ENCODE measurements at regions not wholly inside any gene's neighbourhood (a gene's known extent, or its start where the extent isn't known, plus 50 kb on each side); places are given as distances from the start of the nearest gene placed in this dataset.

DNA sequence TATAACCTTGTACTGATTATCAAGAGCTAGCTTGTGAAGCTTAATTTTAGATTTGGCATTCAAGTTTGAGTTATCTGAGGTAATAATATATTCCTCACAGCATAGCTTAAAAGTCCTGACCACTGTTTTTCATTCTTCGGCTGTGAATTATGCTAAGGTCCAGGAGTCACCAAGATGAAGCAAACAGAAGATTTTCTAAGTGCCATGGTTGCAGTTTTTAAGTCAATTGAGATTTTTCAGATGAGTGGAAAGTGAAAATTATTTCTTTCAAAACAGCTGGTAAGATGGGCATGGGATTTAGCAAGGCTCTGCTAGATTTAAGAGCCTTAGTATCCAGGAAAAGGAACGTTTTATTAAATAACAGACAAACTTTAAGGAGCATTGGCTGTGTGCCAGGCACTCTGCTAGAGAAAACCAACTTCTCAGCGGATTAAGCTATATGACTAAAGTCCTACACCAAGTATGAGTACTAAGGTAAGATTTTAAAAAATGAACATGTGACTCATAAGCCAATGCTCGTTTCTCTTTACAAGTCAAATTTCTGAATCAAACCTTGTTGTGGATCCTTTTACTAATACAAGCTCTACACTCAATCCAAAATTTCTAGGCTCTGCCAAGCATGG is 149.9 kb upstream of the IL15 start:
- POLR2A ChIA-PET = no interaction called here
- no peak for DNase-seq
- peaks cover 0 to 9% (median 0%) of the 10 kb centered on the region in 5 donors for H3K27me3 Mint-ChIP-seq
- ATAC-seq = no peak
- H3K27ac Mint-ChIP-seq = no peak overlapping the region
- peaks cover 5 to 23% (median 18%) of the 10 kb centered on the region in 9 donors for H3K9me3 Mint-ChIP-seq
- H3K4me3 Mint-ChIP-seq = no peak overlapping the region
- peaks cover 0 to 3% (median 0%) of the 10 kb centered on the region in 3 donors for H3K36me3 Mint-ChIP-seq
- H3K4me1 Mint-ChIP-seq = peaks cover 0 to 4% (median 0%) of the 10 kb centered on the region in 4 donors

GRCh38 chr4:141497627-141498026 is 138.8 kb upstream of the IL15 start:
- no peaks in the 10 kb centered on the region for H3K36me3 Mint-ChIP-seq
- H3K9me3 Mint-ChIP-seq = peaks cover 0 to 1% (median 0%) of the 10 kb centered on the region in 9 donors
- no peaks in the 10 kb centered on the region for H3K4me1 Mint-ChIP-seq
- DNase-seq (no peak), ATAC-seq (no peak)
- no peak overlapping the region for H3K4me3 Mint-ChIP-seq
- no peak overlapping the region for H3K27ac Mint-ChIP-seq
- POLR2A ChIA-PET = no interaction called here
- peaks cover 0 to 2% (median 0%) of the 10 kb centered on the region in 5 donors for H3K27me3 Mint-ChIP-seq

GRCh38 chr4:141499261-141499853 is 137.0 kb upstream of the IL15 start:
- Mint-ChIP-seq H3K9me3 (peaks cover 0 to 1% (median 0%) of the 10 kb centered on the region in 9 donors), H3K27me3 (peaks cover 0 to 2% (median 0%) of the 10 kb centered on the region in 5 donors), H3K4me1 (no peaks in the 10 kb centered on the region), H3K27ac (no peak overlapping the region), H3K36me3 (no peaks in the 10 kb centered on the region), H3K4me3 (no peak overlapping the region)
- no peak for DNase-seq
- POLR2A ChIA-PET = no interaction called here
- no peak for ATAC-seq

- H3K9me3 Mint-ChIP-seq = peaks cover 0 to 1% (median 0%) of the 10 kb centered on the region in 9 donors
- POLR2A ChIA-PET = no interaction called here
- H3K27me3 Mint-ChIP-seq = peaks cover 0 to 1% (median 0%) of the 10 kb centered on the region in 5 donors
- DNase-seq (no peak), ATAC-seq (no peak)
- no peak overlapping the region for H3K27ac Mint-ChIP-seq
- no peaks in the 10 kb centered on the region for H3K4me1 Mint-ChIP-seq
- H3K4me3 Mint-ChIP-seq = no peak overlapping the region
- H3K36me3 Mint-ChIP-seq = no peaks in the 10 kb centered on the region
Measured at GRCh38 chr4:141501395-141501794, 135.0 kb upstream of the IL15 start.

- Mint-ChIP-seq H3K9me3 (peaks cover 0 to 4% (median 0%) of the 10 kb centered on the region in 9 donors), H3K36me3 (no peaks in the 10 kb centered on the region), H3K27ac (no peak overlapping the region), H3K27me3 (peaks cover 0 to 1% (median 0%) of the 10 kb centered on the region in 5 donors), H3K4me1 (no peaks in the 10 kb centered on the region), H3K4me3 (no peak overlapping the region)
- ATAC-seq (no peak), DNase-seq (no peak)
- POLR2A ChIA-PET = no interaction called here
Measured at GRCh38 chr4:141501931-141502330, 134.5 kb upstream of the IL15 start.

DNA sequence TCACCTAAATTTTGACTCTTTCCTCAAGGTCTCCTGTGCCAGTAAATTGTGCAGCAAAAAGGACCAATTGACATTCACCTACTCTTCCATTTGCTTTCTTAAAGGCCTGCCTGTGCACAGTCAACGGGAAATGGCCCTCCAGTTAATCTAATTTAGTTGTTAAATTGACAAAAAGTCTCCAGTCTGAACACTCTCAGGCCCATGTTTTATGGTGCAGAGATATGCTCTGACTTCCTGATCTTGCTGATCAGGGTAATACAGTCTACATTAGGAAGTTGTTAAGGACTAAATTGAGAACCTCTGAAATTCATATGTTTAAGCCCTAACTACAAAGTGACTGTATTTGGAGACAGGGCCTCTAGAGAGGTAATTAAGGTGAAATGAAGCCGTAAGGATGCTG is 133.6 kb upstream of the IL15 start:
- H3K27ac Mint-ChIP-seq = no peak overlapping the region
- H3K4me1 Mint-ChIP-seq = no peaks in the 10 kb centered on the region
- H3K4me3 Mint-ChIP-seq = no peak overlapping the region
- H3K36me3 Mint-ChIP-seq = no peaks in the 10 kb centered on the region
- H3K9me3 Mint-ChIP-seq = peaks cover 0 to 4% (median 0%) of the 10 kb centered on the region in 9 donors
- ATAC-seq (no peak), DNase-seq (no peak)
- POLR2A ChIA-PET = no interaction called here
- H3K27me3 Mint-ChIP-seq = peaks cover 0 to 1% (median 0%) of the 10 kb centered on the region in 5 donors

GRCh38 chr4:141503260-141503659 is 133.1 kb upstream of the IL15 start:
- Mint-ChIP-seq H3K27ac (no peak overlapping the region), H3K9me3 (peaks cover 0 to 7% (median 2%) of the 10 kb centered on the region in 9 donors), H3K4me1 (no peaks in the 10 kb centered on the region), H3K27me3 (peaks cover 0 to 2% (median 0%) of the 10 kb centered on the region in 5 donors), H3K36me3 (no peaks in the 10 kb centered on the region), H3K4me3 (no peak overlapping the region)
- POLR2A ChIA-PET = no interaction called here
- ATAC-seq = no peak
- no peak for DNase-seq

- POLR2A ChIA-PET = no interaction called here
- peaks cover 0 to 6% (median 0%) of the 10 kb centered on the region in 3 donors for H3K36me3 Mint-ChIP-seq
Measured at GRCh38 chr4:141511055-141511454, 125.3 kb upstream of the IL15 start.

GRCh38 chr4:141513866-141514265 is 122.5 kb upstream of the IL15 start:
- Mint-ChIP-seq H3K36me3 (peaks cover 0 to 6% (median 0%) of the 10 kb centered on the region in 3 donors), H3K4me3 (no peak overlapping the region)

More at GRCh38 chr4:141511055-141511454, 125.3 kb upstream of the IL15 start:
- ATAC-seq (no peak), DNase-seq (no peak)
- Mint-ChIP-seq H3K4me1 (no peaks in the 10 kb centered on the region), H3K27me3 (peaks cover 0 to 9% (median 0%) of the 10 kb centered on the region in 5 donors), H3K9me3 (peaks cover 0 to 20% (median 10%) of the 10 kb centered on the region in 9 donors), H3K4me3 (no peak overlapping the region), H3K27ac (no peak overlapping the region)

GRCh38 chr4:141518222-141518621 is 118.2 kb upstream of the IL15 start:
- Mint-ChIP-seq H3K27me3 (peaks cover 0 to 2% (median 0%) of the 10 kb centered on the region in 5 donors), H3K4me3 (no peak overlapping the region), H3K9me3 (peaks cover 0 to 17% (median 0%) of the 10 kb centered on the region in 9 donors), H3K27ac (no peak overlapping the region), H3K4me1 (no peaks in the 10 kb centered on the region), H3K36me3 (no peaks in the 10 kb centered on the region)
- ATAC-seq = no peak
- DNase-seq = no peak
- POLR2A ChIA-PET = no interaction called here

More at GRCh38 chr4:141513866-141514265, 122.5 kb upstream of the IL15 start:
- POLR2A ChIA-PET = no interaction called here
- Mint-ChIP-seq H3K9me3 (peaks cover 0 to 9% (median 4%) of the 10 kb centered on the region in 9 donors), H3K27me3 (peaks cover 0 to 3% (median 0%) of the 10 kb centered on the region in 5 donors), H3K27ac (no peak overlapping the region), H3K4me1 (no peaks in the 10 kb centered on the region)
- DNase-seq (no peak), ATAC-seq (no peak)

DNA sequence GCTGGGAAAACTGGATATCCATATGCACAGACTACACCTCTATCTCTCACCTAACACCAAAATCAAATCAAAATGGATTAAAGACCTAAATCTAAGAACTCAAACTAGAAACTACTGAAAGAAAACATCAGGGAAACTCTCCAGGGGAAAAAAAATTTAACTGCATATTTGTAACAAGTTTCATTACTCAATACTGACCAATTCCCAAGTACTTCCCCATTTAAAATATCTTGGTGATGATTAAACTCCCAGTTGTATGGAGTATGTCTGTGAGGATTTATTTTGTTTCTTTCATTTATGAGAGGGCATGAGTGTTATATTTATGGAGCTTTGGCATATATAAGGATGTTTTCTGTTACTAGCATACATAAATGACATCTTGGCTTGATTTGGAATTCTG is 112.3 kb upstream of the IL15 start:
- Mint-ChIP-seq H3K9me3 (peaks cover 0 to 28% (median 7%) of the 10 kb centered on the region in 9 donors), H3K27me3 (peaks cover 0 to 2% (median 0%) of the 10 kb centered on the region in 5 donors), H3K27ac (no peak overlapping the region), H3K4me1 (no peaks in the 10 kb centered on the region), H3K36me3 (no peaks in the 10 kb centered on the region), H3K4me3 (no peak overlapping the region)
- ATAC-seq (no peak), DNase-seq (no peak)
- POLR2A ChIA-PET = no interaction called here

GRCh38 chr4:141524841-141525240 is 111.5 kb upstream of the IL15 start:
- Mint-ChIP-seq H3K27me3 (peaks cover 0 to 2% (median 0%) of the 10 kb centered on the region in 5 donors), H3K36me3 (no peaks in the 10 kb centered on the region), H3K27ac (no peak overlapping the region), H3K4me1 (no peaks in the 10 kb centered on the region), H3K4me3 (no peak overlapping the region), H3K9me3 (peaks cover 0 to 28% (median 8%) of the 10 kb centered on the region in 9 donors)
- POLR2A ChIA-PET = no interaction called here
- no peak for ATAC-seq
- DNase-seq = no peak

- Mint-ChIP-seq H3K36me3 (no peaks in the 10 kb centered on the region), H3K4me1 (no peaks in the 10 kb centered on the region), H3K27me3 (no peaks in the 10 kb centered on the region), H3K4me3 (no peak overlapping the region), H3K27ac (no peak overlapping the region), H3K9me3 (peaks cover 0 to 37% (median 8%) of the 10 kb centered on the region in 9 donors)
- POLR2A ChIA-PET = no interaction called here
- no peak for ATAC-seq
- no peak for DNase-seq
Measured at GRCh38 chr4:141530627-141531026, 105.8 kb upstream of the IL15 start.
